H9 (cell line): ENCODE measurements at regions not wholly inside any gene's neighbourhood (a gene's known extent, or its start where the extent isn't known, plus 50 kb on each side); places are given as distances from the start of the nearest gene placed in this dataset.

Experiments used
- DNase-seq: peaks from one replicate; pipeline ENCODE4 v3.0.0-alpha.2; 2017
- H2AFZ ChIP-seq: one replicate; pipeline ENCODE4 v1.6.1; 2013; ENCODE audit warnings: mild to moderate bottlenecking, low read length, control low read depth, moderate library complexity
- H2AK5ac ChIP-seq: 2 replicates; pipeline ENCODE4 v1.6.1; 2013; ENCODE audit warnings: low read length, control low read depth, mixed read lengths; ENCODE audit not compliant: insufficient read length
- H2BK120ac ChIP-seq: one replicate; pipeline ENCODE4 v1.6.1; 2013; ENCODE audit warnings: low read depth, mild to moderate bottlenecking, low read length, control low read depth, inconsistent platforms; ENCODE audit not compliant: poor library complexity, severe bottlenecking
- H2BK12ac ChIP-seq: 2 replicates; pipeline ENCODE4 v1.6.1; 2013; ENCODE audit warnings: low read length, control low read depth, mixed read lengths, low read depth; ENCODE audit not compliant: insufficient read length
- H2BK15ac ChIP-seq: 2 replicates; pipeline ENCODE4 v1.6.1; 2013; ENCODE audit warnings: low read depth, low read length, control low read depth
- H2BK20ac ChIP-seq: one replicate; pipeline ENCODE4 v1.6.1; 2013; ENCODE audit warnings: low read depth, mild to moderate bottlenecking, low read length, control low read depth, inconsistent platforms; ENCODE audit not compliant: poor library complexity, severe bottlenecking
- H2BK5ac ChIP-seq: 2 replicates; pipeline ENCODE4 v1.6.1; 2013; ENCODE audit warnings: low read length, control low read depth, mixed read lengths; ENCODE audit not compliant: insufficient read length
- H3K14ac ChIP-seq: 2 replicates; pipeline ENCODE4 v1.6.1; 2013; ENCODE audit warnings: low read length, control low read depth; ENCODE audit not compliant: insufficient read depth
- H3K18ac ChIP-seq: 2 replicates; pipeline ENCODE4 v1.6.1; 2013; ENCODE audit warnings: low read depth, mild to moderate bottlenecking, mixed read lengths, low read length, control low read depth; ENCODE audit not compliant: insufficient read length
- H3K23ac ChIP-seq: 2 replicates; pipeline ENCODE4 v1.6.1; 2013; ENCODE audit warnings: low read length, control low read depth, mixed read lengths, low read depth; ENCODE audit not compliant: insufficient read length
- H3K23me2 ChIP-seq: 2 replicates; pipeline ENCODE4 v1.6.1; 2013; ENCODE audit warnings: low read depth, mild to moderate bottlenecking, mixed read lengths, low read length, control low read depth; ENCODE audit not compliant: insufficient read length, poor library complexity, severe bottlenecking
- H3K27ac ChIP-seq: 2 replicates; pipeline ENCODE4 v1.5.1; 2013; ENCODE audit warnings: low read length, control low read depth, mixed read lengths, low read depth; ENCODE audit not compliant: insufficient read length
- H3K27me3 ChIP-seq: 2 replicates; pipeline ENCODE4 v1.6.1; 2013; ENCODE audit warnings: low read length, control low read depth, inconsistent platforms; ENCODE audit not compliant: insufficient read depth
- H3K4ac ChIP-seq: 2 replicates; pipeline ENCODE4 v1.6.1; 2013; ENCODE audit warnings: low read depth, mild to moderate bottlenecking, control low read depth, inconsistent platforms, low read length, moderate library complexity
- H3K4me1 ChIP-seq: 2 replicates; pipeline ENCODE4 v1.6.1; 2013; ENCODE audit warnings: low read length, control low read depth, inconsistent platforms; ENCODE audit not compliant: insufficient read depth
- H3K4me2 ChIP-seq: 2 replicates; pipeline ENCODE4 v1.6.1; 2013; ENCODE audit warnings: low read length, control low read depth, mixed read lengths; ENCODE audit not compliant: insufficient read length, insufficient read depth
- H3K56ac ChIP-seq: 2 replicates; pipeline ENCODE4 v1.6.1; 2013; ENCODE audit warnings: low read depth, mild to moderate bottlenecking, mixed read lengths, low read length, control low read depth; ENCODE audit not compliant: insufficient read length
- H3K79me1 ChIP-seq: 2 replicates; pipeline ENCODE4 v1.6.1; 2013; ENCODE audit warnings: low read depth, mild to moderate bottlenecking, moderate library complexity, low read length, control low read depth, inconsistent platforms; ENCODE audit not compliant: insufficient read depth, poor library complexity, severe bottlenecking
- H3K79me2 ChIP-seq: 2 replicates; pipeline ENCODE4 v1.6.1; 2013; ENCODE audit warnings: low read length, control low read depth, inconsistent platforms; ENCODE audit not compliant: insufficient read depth
- H3K9ac ChIP-seq: 2 replicates; pipeline ENCODE4 v1.6.1; 2013; ENCODE audit warnings: low read length, control low read depth, mixed read lengths; ENCODE audit not compliant: insufficient read length; ENCODE audit errors: extremely low read depth
- H3K9me3 ChIP-seq: one replicate; pipeline ENCODE4 v1.6.1; 2013; ENCODE audit warnings: low read depth, low read length, inconsistent platforms; ENCODE audit not compliant: control insufficient read depth
- H3T11ph ChIP-seq: one replicate; pipeline ENCODE4 v1.6.1; 2013; ENCODE audit warnings: mild to moderate bottlenecking, low read length, control low read depth, inconsistent platforms
- H4K20me1 ChIP-seq: one replicate; pipeline ENCODE4 v1.6.1; 2013; ENCODE audit not compliant: control insufficient read depth, insufficient read length, insufficient read depth
- H4K5ac ChIP-seq: 2 replicates; pipeline ENCODE4 v1.6.1; 2013; ENCODE audit warnings: low read depth, mild to moderate bottlenecking, mixed read lengths, low read length, control low read depth; ENCODE audit not compliant: insufficient read length
- H4K8ac ChIP-seq: replicated peaks from 2 replicates; pipeline ENCODE4 v1.6.1; 2013; ENCODE audit warnings: low read length, control low read depth, mixed read lengths, low read depth; ENCODE audit not compliant: insufficient read length
- H4K91ac ChIP-seq: 2 replicates; pipeline ENCODE4 v1.6.1; 2013; ENCODE audit warnings: low read depth, mild to moderate bottlenecking, moderate library complexity, mixed read lengths, low read length, control low read depth; ENCODE audit not compliant: insufficient read length
- H3K27ac Mint-ChIP-seq, 3 experiments: 2 replicates in 2 of 3; 3 replicates in 1 of 3; pipeline ENCODE4 v1.8.0; 2020 to 2021; ENCODE audit warnings: mixed read lengths in 3 of 3, mild to moderate bottlenecking in 1 of 3, moderate library complexity in 1 of 3
- H3K27me3 Mint-ChIP-seq: 2 replicates; pipeline ENCODE4 v1.8.0; 2021; ENCODE audit warnings: low read depth, mild to moderate bottlenecking, moderate library complexity, mixed read lengths
- H3K36me3 Mint-ChIP-seq, 3 experiments: 2 replicates in 2 of 3; 3 replicates in 1 of 3; pipeline ENCODE4 v1.8.0; 2020 to 2021; ENCODE audit warnings: low read depth in 3 of 3, mixed read lengths in 3 of 3; ENCODE audit not compliant: insufficient read depth in 1 of 3
- H3K4me1 Mint-ChIP-seq, 2 experiments: 2 replicates each; pipeline ENCODE4 v1.8.0; 2020; ENCODE audit warnings: mixed read lengths in 2 of 2
- H3K4me3 Mint-ChIP-seq, 2 experiments: 2 replicates in 1 of 2; 3 replicates in 1 of 2; pipeline ENCODE4 v1.8.0; 2020 to 2021; ENCODE audit warnings: mild to moderate bottlenecking in 2 of 2, mixed read lengths in 2 of 2, moderate library complexity in 1 of 2
- H3K9me3 Mint-ChIP-seq, 2 experiments: 2 replicates in 1 of 2; 3 replicates in 1 of 2; pipeline ENCODE4 v1.8.0; 2020; ENCODE audit warnings: mild to moderate bottlenecking in 2 of 2, mixed read lengths in 2 of 2, moderate library complexity in 1 of 2
- WGBS: extraction: QIAGEN DNeasy Blood & Tissue Kit; methylation state at CpG from one replicate; pipeline ENCODE4 v1.1.7; 2013; ENCODE audit warnings: missing lambda C conversion rate, low lambda C conversion rate, mixed read lengths; ENCODE audit not compliant: insufficient read length; ENCODE audit errors: extremely low coverage; 5-methylcytosine and 5-hydroxymethylcytosine counted together
- TF ChIP-seq, protein P1 (sequence below): fragments of 200-600 bp; sonication (generic); conservative IDR thresholded peaks from 3 replicates; pipeline ENCODE4 v1.8.0; 2021; ENCODE audit warnings: antibody characterized with exemption, mild to moderate bottlenecking

DNA sequence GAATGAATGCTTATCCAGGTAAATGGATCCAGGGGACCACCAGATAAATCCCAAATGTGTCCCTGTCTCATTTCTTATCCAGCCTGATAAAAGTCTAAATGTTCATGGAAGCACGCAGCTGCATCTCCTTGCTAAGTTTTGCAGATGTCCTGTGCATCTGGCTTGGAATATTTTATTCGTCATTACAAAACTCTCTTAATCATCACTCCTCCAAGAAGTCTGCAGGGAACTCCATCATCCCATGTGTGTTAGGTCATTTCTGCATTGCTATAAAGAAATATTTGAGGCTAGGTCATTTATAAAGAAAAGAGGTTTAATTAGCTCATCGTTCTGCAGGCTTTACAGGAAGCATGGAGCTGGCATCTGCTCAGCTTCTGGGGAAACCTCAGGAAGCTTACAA, 297.2 kb downstream of the HS3ST1 start:
- no peaks in the 10 kb centered on the region; a peak in 1 of 7 replicates for H3K36me3 Mint-ChIP-seq
- no CpG with 5 or more reads among the region's 3 CpGs for WGBS
- Histone ChIP-seq H3T11ph (no peak overlapping the region), H2AFZ (no peak overlapping the region), H3K18ac (no peak overlapping the region), H3K23ac (no peak overlapping the region), H2BK12ac (no peak overlapping the region), H2BK20ac (no peak overlapping the region), H4K5ac (no peak overlapping the region), H2AK5ac (no peak overlapping the region), H3K9me3 (no peaks in the 10 kb centered on the region), H2BK15ac (no peak overlapping the region), H3K4me1 (no peaks in the 10 kb centered on the region), H3K14ac (no peak overlapping the region), H4K91ac (no peak overlapping the region), H2BK120ac (no peak overlapping the region), H3K56ac (no peak overlapping the region), H3K79me1 (no peaks in the 10 kb centered on the region), H4K8ac (no peak overlapping the region), H3K27me3 (no peaks in the 10 kb centered on the region), H3K9ac (no peak overlapping the region), H3K27ac (no peak overlapping the region), H2BK5ac (no peak overlapping the region), H3K4ac (no peak overlapping the region), H3K79me2 (no peaks in the 10 kb centered on the region), H3K23me2 (no peaks in the 10 kb centered on the region), H4K20me1 (no peaks in the 10 kb centered on the region), H3K4me2 (no peak overlapping the region)
- TF ChIP-seq, protein P1, sequence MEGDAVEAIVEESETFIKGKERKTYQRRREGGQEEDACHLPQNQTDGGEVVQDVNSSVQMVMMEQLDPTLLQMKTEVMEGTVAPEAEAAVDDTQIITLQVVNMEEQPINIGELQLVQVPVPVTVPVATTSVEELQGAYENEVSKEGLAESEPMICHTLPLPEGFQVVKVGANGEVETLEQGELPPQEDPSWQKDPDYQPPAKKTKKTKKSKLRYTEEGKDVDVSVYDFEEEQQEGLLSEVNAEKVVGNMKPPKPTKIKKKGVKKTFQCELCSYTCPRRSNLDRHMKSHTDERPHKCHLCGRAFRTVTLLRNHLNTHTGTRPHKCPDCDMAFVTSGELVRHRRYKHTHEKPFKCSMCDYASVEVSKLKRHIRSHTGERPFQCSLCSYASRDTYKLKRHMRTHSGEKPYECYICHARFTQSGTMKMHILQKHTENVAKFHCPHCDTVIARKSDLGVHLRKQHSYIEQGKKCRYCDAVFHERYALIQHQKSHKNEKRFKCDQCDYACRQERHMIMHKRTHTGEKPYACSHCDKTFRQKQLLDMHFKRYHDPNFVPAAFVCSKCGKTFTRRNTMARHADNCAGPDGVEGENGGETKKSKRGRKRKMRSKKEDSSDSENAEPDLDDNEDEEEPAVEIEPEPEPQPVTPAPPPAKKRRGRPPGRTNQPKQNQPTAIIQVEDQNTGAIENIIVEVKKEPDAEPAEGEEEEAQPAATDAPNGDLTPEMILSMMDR, result no peak
- H3K9me3 Mint-ChIP-seq, result peaks cover 0 to 3% of the 10 kb centered on the region in 2 experiments; a peak in 2 of 5 replicates
- H3K4me3 Mint-ChIP-seq, result no peak overlapping the region
- H3K27ac Mint-ChIP-seq, result no peak overlapping the region
- H3K27me3 Mint-ChIP-seq, result no peaks in the 10 kb centered on the region
- DNase-seq, result no peak
- no peaks in the 10 kb centered on the region; a peak in 1 of 4 replicates for H3K4me1 Mint-ChIP-seq
